HG03064 (cell line): ENCODE measurements at regions not wholly inside any gene's neighbourhood (a gene's known extent, or its start where the extent isn't known, plus 50 kb on each side); places are given as distances from the start of the nearest gene placed in this dataset.

Source experiments
- ATAC-seq: cut with Tn5 transposase; IDR thresholded peaks from one replicate; pipeline ENCODE4 v1.9.1; 2021; ENCODE audit warnings: low read depth; ENCODE audit not compliant: unreplicated experiment

GRCh38 chr5:2222246-2222992, 339.7 kb upstream of the IRX4 start:
- ATAC-seq, result no peak

GRCh38 chr5:2221450-2221849, 338.7 kb upstream of the IRX4 start:
- no peak for ATAC-seq

DNA sequence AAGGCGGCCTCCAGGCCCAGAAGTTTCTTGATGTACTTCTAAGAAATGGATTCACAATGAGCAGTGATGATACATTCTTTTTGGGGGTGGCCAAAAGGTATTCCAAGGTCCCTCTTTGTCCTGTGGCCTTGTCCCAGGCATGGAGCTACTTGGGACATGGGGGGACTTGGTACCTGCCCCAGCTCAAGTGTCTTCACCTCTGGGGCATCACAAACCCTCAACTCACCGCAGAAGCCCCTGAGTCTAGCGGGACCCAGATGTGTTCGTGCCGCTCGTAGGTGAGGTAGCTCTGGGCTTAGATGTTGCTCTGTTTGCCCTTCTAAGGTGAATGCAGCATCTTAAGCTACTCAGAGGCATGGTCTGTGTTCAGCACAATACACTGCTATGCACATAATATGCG, 338.0 kb upstream of the IRX4 start:
- no peak for ATAC-seq

- ATAC-seq, result no peak
These were observed 336.5 kb upstream of the IRX4 start for GRCh38 chr5:2219149-2219776.

GRCh38 chr5:2217219-2217618, 334.5 kb upstream of the IRX4 start:
- ATAC-seq, result no peak

GRCh38 chr5:2214910-2215590, 332.3 kb upstream of the IRX4 start:
- no peak for ATAC-seq

DNA sequence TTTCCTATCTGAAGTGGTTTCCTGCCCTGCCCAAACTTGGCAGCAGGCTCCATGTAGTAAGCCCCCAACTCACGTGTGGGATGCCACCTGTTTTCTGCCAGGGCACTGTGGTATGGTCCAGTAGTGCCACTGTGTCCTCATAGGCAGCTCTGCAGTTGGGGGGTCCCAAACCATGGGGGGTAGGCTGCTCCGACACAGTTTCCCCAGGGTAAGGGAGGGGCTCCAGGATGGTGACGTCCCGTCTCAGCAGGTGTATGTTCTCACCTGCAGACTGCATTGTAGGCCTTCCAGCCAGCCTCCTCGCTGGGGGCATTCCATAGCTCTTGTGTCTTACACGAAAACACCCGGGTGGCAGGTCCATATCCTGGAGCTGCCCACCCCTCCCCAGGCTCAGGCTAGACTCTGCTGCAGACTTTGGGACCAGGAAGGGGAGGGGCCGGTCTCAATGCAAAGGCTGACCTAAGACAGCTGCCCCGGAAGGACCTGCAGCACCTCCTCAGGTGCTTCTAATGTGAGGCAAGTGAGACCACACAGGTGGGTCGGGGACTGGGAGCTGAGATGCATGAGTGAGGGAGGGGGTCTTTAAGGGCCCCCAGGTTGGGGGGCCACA, 330.5 kb upstream of the IRX4 start:
- ATAC-seq, result no peak

DNA sequence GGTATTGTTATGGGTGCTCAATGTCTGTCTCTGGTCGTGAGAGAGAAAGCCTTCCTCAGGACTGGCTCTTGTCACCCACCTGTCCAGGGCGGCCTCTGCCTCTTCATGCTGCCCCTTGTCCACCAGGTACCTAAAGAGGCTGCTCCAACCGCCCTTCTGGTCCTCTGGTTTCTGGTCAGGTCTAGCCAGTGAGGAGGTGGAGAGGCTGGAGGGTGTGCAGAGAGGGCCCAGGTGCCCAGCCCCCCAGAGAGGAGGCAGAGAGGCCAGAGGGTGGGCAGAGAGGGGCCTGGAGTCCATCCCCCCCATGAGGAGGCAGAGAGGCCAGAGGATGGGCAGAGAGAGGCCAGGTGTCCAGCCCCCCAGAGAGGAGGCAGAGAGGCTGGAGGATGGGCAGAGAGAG, 329.8 kb upstream of the IRX4 start:
- ATAC-seq, result no peak

- ATAC-seq, result no peak
These were observed 325.5 kb upstream of the IRX4 start for GRCh38 chr5:2208239-2208544.

GRCh38 chr5:2207416-2208238, 324.9 kb upstream of the IRX4 start:
- no peak for ATAC-seq

DNA sequence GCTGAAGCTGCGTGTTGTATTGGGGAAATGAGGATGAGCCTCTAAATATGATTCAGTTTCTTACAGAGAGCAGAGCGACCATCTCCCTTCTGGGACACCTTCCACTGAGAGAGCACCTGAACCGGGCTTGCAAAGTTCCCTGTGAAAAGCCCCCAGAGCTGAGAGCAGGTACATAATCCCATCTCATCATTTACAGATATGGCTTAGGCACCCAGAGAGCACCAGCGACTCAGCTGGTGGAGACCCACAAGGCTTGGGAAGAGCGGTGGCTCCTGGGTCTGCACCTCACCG, 324.3 kb upstream of the IRX4 start:
- no peak for ATAC-seq

DNA sequence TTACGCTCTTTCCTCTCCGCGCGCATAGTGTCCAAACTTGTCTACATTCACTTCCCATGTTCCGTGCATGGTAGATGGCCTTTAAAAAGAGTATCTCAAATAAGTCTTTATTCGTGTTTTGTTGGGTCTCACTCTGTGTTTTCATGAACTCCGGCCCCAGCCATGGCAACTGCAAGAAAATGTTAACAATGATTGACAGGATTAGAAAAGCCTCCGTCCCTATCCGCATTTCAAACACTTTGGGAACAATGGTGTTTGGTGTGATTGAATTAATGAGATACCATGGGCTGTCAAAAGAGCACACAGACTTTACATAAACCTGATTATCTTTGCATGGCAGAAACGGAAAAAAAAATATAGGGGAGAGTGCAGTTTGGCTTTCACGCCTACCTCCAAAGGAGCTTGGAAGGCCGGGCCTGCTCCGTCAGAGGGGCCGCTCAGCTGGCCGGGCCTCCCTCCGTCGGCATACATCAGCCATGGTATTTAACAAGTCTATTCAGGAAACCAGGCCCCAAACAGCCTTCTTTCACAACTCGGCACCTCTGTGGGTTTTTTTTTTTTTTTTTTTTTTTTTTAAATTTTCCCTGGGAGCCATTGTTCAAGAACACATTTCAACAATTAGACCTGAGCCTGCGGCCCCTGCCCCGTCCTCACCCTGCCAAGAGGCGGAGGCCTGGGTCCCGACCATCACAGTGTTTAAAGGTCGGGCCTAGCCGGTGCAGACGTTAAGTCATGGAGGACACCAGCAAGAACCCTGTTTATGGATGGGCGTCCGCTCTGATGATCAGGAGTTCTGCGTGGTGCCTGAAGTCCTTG, 323.8 kb upstream of the IRX4 start:
- no peak for ATAC-seq

DNA sequence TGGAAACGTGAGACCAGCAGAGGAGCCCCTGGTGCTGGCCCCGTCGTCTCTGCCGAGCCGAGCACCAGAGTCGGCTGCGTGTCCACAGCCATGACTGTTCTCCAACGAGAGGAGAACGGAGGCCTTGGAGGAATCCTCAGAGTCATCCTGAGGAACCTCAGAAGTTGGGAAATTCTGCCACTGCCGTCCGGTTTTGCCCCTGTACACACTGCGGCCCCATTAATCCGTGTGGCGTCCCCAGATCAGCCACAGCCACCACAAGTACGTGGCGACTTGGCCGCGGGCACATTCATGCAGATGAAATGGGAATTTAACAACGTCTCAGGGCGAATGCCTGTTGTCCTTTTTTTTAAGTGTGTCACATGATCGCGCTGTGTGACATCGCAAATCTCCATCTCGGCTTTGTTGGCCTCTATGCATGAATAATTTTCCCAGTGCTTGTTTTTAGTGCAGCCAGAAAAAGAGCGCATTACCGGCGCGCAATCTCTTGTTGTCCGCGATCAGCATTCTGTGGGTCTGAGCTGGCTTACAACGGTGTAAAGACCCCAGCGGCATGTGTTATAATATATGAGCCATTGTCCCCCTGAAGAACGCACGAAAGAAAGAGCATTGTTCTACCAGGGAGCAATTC, 323.0 kb upstream of the IRX4 start:
- no peak for ATAC-seq

GRCh38 chr5:2205185-2205585, 322.5 kb upstream of the IRX4 start:
- no peak for ATAC-seq

- ATAC-seq, result no peak
These were observed 321.9 kb upstream of the IRX4 start for GRCh38 chr5:2204366-2205184.

- ATAC-seq, result no peak
These were observed 321.0 kb upstream of the IRX4 start for GRCh38 chr5:2203774-2204173.

DNA sequence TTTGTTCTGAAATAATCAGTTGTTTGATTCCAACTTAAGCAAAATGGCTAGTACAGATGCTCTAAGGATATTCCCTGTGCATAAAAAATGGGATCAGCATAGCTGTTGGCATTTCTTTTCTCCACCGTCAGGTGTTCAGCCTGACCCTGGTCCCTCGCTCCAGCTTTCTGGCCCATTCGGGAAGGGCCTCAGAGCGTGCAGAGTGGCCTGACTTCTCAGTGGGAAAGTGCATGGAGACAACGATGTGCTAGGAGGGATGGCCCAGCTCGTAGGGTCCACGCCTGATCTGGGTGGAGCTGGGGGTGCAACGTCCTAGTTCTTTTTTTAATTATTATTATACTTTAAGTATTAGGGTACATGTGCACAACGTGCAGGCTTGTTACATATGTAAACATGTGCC, 319.1 kb upstream of the IRX4 start:
- ATAC-seq, result no peak

DNA sequence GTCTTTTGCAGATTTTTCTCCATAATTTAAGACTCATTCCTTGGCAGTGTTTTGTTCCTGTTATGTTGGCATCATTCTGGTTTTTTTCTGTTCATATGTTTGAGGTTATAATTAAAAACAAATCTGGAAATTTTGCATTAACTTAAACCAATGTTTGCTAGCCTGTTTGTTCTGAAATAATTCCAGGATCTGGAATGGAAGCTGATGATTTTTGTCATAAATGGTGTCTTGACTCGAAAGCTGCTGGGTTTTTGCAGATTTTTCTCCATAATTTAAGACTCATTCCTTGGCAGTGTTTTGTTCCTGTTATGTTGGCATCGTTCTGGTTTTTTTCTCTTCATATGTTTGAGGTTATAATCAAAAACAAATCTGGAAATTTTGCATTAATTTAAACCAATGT, 318.7 kb upstream of the IRX4 start:
- no peak for ATAC-seq

- ATAC-seq, result no peak
These were observed 318.3 kb upstream of the IRX4 start for GRCh38 chr5:2201011-2201410.
